GM19395 (cell line): ENCODE measurements at regions not wholly inside any gene's neighbourhood (a gene's known extent, or its start where the extent isn't known, plus 50 kb on each side); places are given as distances from the start of the nearest gene placed in this dataset.
"Not testable (repeated sequence)": the region's sequence is repeated elsewhere in the genome, so short reads cannot be mapped to it uniquely, and the experiment has no call there.

Experiments
- ATAC-seq: cut with Tn5 transposase; IDR thresholded peaks from one replicate; pipeline ENCODE4 v1.9.1; 2021; ENCODE audit warnings: mild to moderate bottlenecking, moderate library complexity; ENCODE audit not compliant: unreplicated experiment

GRCh38 chr12:131634037-131634436 lies 76.9 kb upstream of the SFSWAP start:
- ATAC-seq, result no peak

- ATAC-seq, result not testable (repeated sequence)
These were observed 75.9 kb upstream of the SFSWAP start for GRCh38 chr12:131635012-131635411.

GRCh38 chr12:131635491-131636122 lies 75.3 kb upstream of the SFSWAP start:
- ATAC-seq, result no peak

- ATAC-seq, result no peak
These were observed 74.6 kb upstream of the SFSWAP start for GRCh38 chr12:131636266-131636665.

GRCh38 chr12:131636940-131637750 lies 73.7 kb upstream of the SFSWAP start:
- ATAC-seq, result no peak

GRCh38 chr12:131637986-131638385 lies 72.9 kb upstream of the SFSWAP start:
- no peak for ATAC-seq

- no peak for ATAC-seq
These were observed 71.5 kb upstream of the SFSWAP start for GRCh38 chr12:131639270-131639940.

GRCh38 chr12:131640525-131640924 lies 70.4 kb upstream of the SFSWAP start:
- ATAC-seq, result no peak

- ATAC-seq, result no peak
These were observed 69.6 kb upstream of the SFSWAP start for GRCh38 chr12:131641315-131641714.

- ATAC-seq, result no peak
These were observed 68.8 kb upstream of the SFSWAP start for GRCh38 chr12:131642101-131642540.

- ATAC-seq, result no peak
These were observed 68.1 kb upstream of the SFSWAP start for GRCh38 chr12:131642771-131643170.

GRCh38 chr12:131643631-131644452 lies 67.0 kb upstream of the SFSWAP start:
- no peak for ATAC-seq

- ATAC-seq, result no peak
These were observed 66.4 kb upstream of the SFSWAP start for GRCh38 chr12:131644481-131644880.

- ATAC-seq, result not testable (repeated sequence)
These were observed 66.0 kb upstream of the SFSWAP start for GRCh38 chr12:131644917-131645316.

- not testable (repeated sequence) for ATAC-seq
These were observed 65.3 kb upstream of the SFSWAP start for GRCh38 chr12:131645557-131645956.

GRCh38 chr12:131646444-131646843 lies 64.4 kb upstream of the SFSWAP start:
- not testable (repeated sequence) for ATAC-seq

GRCh38 chr12:131647667-131648066 lies 63.2 kb upstream of the SFSWAP start:
- ATAC-seq, result no peak

- not testable (repeated sequence) for ATAC-seq
These were observed 55.3 kb upstream of the SFSWAP start for GRCh38 chr12:131655469-131656174.

- not testable (repeated sequence) for ATAC-seq
These were observed 54.1 kb upstream of the SFSWAP start for GRCh38 chr12:131656796-131657195.

GRCh38 chr12:131658605-131659004 lies 52.3 kb upstream of the SFSWAP start:
- not testable (repeated sequence) for ATAC-seq
